WERI-Rb-1 (cell line): ENCODE measurements at regions not wholly inside any gene's neighbourhood (a gene's known extent, or its start where the extent isn't known, plus 50 kb on each side); places are given as distances from the start of the nearest gene placed in this dataset.

Experiments used
- DNase-seq: peaks from one replicate; pipeline ENCODE4 v3.0.0-alpha.2; 2020
- H3K27ac ChIP-seq: fragments of 250-450 bp; sonication (Bioruptor Pico); 2 replicates; pipeline ENCODE4 v1.5.1; 2020; ENCODE audit warnings: mild to moderate bottlenecking, moderate library complexity
- H3K27me3 ChIP-seq: fragments of 250-450 bp; sonication (Bioruptor Pico); 2 replicates; pipeline ENCODE4 v1.5.1; 2021; ENCODE audit warnings: mild to moderate bottlenecking, low read depth, moderate library complexity; ENCODE audit not compliant: insufficient read depth, severe bottlenecking
- H3K36me3 ChIP-seq: fragments of 250-450 bp; sonication (Bioruptor Pico); 2 replicates; pipeline ENCODE4 v1.5.1; 2020; ENCODE audit warnings: mild to moderate bottlenecking, moderate library complexity
- H3K4me3 ChIP-seq: 2 replicates; pipeline ENCODE4 v1.5.1; 2011; ENCODE audit warnings: low read depth, mild to moderate bottlenecking, control low read depth, low read length
- H3K9me3 ChIP-seq: fragments of 250-450 bp; sonication (Bioruptor Pico); 2 replicates; pipeline ENCODE4 v1.5.1; 2021; ENCODE audit warnings: mild to moderate bottlenecking, moderate library complexity; ENCODE audit not compliant: severe bottlenecking
- TF ChIP-seq, protein P1 (sequence below): IDR thresholded peaks from 2 replicates; pipeline ENCODE4 v1.5.1; 2011; ENCODE audit warnings: low read depth, mild to moderate bottlenecking, control low read depth, inconsistent platforms, low read length

GRCh38 chr7:41809116-41809515, 106.2 kb upstream of the INHBA start:
- Histone ChIP-seq H3K9me3 (no peaks in the 10 kb centered on the region), H3K27ac (no peak overlapping the region), H3K36me3 (no peaks in the 10 kb centered on the region), H3K4me3 (no peak overlapping the region), H3K27me3 (peaks cover 55% of the 10 kb centered on the region)
- TF ChIP-seq, protein P1, sequence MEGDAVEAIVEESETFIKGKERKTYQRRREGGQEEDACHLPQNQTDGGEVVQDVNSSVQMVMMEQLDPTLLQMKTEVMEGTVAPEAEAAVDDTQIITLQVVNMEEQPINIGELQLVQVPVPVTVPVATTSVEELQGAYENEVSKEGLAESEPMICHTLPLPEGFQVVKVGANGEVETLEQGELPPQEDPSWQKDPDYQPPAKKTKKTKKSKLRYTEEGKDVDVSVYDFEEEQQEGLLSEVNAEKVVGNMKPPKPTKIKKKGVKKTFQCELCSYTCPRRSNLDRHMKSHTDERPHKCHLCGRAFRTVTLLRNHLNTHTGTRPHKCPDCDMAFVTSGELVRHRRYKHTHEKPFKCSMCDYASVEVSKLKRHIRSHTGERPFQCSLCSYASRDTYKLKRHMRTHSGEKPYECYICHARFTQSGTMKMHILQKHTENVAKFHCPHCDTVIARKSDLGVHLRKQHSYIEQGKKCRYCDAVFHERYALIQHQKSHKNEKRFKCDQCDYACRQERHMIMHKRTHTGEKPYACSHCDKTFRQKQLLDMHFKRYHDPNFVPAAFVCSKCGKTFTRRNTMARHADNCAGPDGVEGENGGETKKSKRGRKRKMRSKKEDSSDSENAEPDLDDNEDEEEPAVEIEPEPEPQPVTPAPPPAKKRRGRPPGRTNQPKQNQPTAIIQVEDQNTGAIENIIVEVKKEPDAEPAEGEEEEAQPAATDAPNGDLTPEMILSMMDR: no peak
- no peak for DNase-seq

DNA sequence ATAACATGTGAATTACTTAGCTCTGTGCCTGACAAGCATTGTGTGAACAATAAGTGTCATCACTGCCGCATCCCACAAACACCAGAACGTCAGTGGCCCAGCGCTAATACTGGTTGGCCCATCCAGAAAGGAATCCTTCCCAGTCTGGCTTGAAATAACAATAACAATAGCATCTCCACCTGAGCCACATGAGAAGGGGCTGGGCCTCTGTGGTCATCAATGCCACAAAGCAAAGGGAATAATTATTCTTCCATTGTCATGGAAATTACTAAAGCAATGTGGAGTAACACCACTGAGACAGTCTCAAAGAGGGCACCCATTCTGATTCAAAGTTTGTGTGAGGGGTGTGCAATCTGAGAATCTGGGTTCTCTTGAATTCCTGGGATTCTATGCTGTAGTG, 105.7 kb upstream of the INHBA start:
- TF ChIP-seq, protein P1: no peak
- Histone ChIP-seq H3K9me3 (no peaks in the 10 kb centered on the region), H3K27ac (no peak overlapping the region), H3K27me3 (peaks cover 51% of the 10 kb centered on the region), H3K36me3 (no peaks in the 10 kb centered on the region), H3K4me3 (no peak overlapping the region)
- DNase-seq: no peak

DNA sequence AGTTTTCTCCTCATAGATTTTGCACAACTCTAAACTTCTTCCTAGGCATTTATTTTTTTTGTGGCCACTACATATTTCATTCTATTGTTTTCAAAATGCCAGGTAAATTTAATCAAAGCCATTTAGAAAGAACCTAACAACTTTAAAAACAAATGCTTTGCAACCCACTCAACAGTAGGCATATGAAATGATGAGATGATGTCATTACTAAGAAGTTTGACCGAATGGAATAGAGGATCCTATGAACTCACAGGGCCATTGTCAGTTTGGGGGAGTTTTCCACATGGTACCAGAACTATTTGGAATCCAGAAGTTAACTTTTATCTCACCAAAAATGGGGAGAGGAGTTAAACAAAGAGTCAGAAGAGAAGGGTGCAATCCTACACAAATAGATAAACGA, 100.7 kb upstream of the INHBA start:
- TF ChIP-seq, protein P1: no peak
- no peak for DNase-seq
- Histone ChIP-seq H3K27me3 (peaks cover 36% of the 10 kb centered on the region), H3K36me3 (no peaks in the 10 kb centered on the region), H3K27ac (no peak overlapping the region), H3K9me3 (no peaks in the 10 kb centered on the region), H3K4me3 (no peak overlapping the region)

DNA sequence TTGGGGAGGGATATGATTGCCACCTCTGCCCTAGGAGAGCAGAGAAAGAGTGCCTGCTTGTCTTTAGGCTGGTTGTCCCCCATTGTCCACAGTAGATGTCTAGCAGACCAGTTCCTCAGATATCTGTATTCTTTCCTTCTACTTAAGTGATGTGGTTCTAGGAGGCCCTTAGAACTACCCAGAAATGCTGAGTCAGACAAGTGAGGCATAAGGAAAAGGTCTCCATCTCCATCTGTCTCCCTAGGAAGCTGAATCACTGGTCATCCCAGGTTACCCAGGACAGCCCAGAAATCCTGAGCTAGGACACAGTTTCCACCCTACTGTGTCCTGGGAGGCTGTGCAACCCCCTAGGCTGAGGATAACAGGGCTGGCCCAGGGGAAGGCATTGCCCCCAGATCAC, 93.4 kb upstream of the INHBA start:
- TF ChIP-seq, protein P1: no peak
- Histone ChIP-seq H3K27ac (no peak overlapping the region), H3K27me3 (peaks cover 54% of the 10 kb centered on the region), H3K4me3 (no peak overlapping the region), H3K36me3 (no peaks in the 10 kb centered on the region), H3K9me3 (no peaks in the 10 kb centered on the region)
- DNase-seq: no peak

DNA sequence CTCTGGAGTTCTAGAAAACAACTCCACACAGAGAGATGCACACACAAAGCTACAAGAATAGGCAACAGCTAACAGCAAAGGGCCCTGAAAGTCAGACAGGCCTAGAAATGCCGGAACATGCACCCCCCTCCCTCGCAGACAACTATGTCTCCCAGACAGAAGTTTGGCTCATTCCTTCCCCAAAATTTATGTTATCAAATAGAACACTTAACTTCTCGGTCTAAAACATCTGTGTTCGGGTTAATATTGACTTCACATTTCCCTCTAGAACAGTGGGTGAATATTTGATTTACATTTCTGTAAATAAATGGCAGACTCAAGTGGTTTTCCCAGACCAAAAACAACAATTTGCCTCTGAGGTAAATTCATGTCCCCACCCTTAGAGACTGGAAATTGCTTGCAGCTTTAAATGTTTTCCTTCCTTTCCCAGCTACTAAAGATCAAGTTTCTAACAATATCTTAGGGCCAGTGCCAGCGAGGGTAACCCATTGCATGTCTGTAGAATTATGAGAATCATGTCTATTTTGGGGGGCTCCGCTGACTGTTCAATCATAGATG, 92.5 kb upstream of the INHBA start:
- no peaks in the 10 kb centered on the region for H3K36me3 ChIP-seq
- TF ChIP-seq, protein P1: no peak
- peaks cover 57% of the 10 kb centered on the region for H3K27me3 ChIP-seq
- no peak overlapping the region for H3K4me3 ChIP-seq
- no peak overlapping the region for H3K27ac ChIP-seq
- DNase-seq: no peak
- no peaks in the 10 kb centered on the region for H3K9me3 ChIP-seq

DNA sequence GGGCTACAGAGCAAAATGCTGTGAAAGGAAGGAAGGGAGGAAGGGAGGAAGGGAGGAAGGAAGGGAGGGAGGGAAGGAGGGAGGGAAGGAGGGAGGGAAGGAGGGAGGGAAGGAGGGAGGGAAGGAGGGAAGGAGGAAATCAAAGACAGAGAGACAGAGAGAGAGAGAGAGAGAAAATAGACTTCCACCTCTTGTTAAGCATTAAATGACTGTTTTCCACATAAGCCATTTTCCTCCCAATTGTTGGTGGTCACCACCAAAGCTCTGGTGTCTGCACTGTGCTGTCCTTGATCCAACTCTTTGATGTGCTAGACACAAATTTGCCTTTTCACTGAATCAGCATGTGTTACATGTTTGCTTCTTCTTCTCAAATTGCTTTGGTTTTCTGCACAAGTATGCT, 90.7 kb upstream of the INHBA start:
- TF ChIP-seq, protein P1: no peak
- peaks cover 54% of the 10 kb centered on the region for H3K27me3 ChIP-seq
- no peaks in the 10 kb centered on the region for H3K9me3 ChIP-seq
- no peak overlapping the region for H3K4me3 ChIP-seq
- no peaks in the 10 kb centered on the region for H3K36me3 ChIP-seq
- no peak for DNase-seq
- H3K27ac ChIP-seq: no peak overlapping the region
